ENCODE measurements at regions not wholly inside any gene's neighbourhood (a gene's known extent, or its start where the extent isn't known, plus 50 kb on each side); places are given as distances from the start of the nearest gene placed in this dataset.

GRCh38 chr7:27374958-27375841, 132.6 kb downstream of the EVX1 start:
- no peak for TF ChIP-seq POLR2AphosphoS5 (IDR thresholded peaks at IDR 0.05; ENCODE audit: low read depth)
- DNase-seq (ENCODE audit: low read depth in 1 of 2, low spot score in 1 of 2): no peak
- Histone ChIP-seq H3K27ac (replicated peaks) (no peak overlapping the region), H3K4me3 (replicated peaks; ENCODE audit: insufficient read depth, low read length) (no peak overlapping the region), H3K27me3 (ENCODE audit: insufficient read depth, poor library complexity, severe bottlenecking) (no peaks in the 10 kb centered on the region)

- H3K4me3 ChIP-seq (replicated peaks; ENCODE audit: insufficient read depth, low read length): no peak overlapping the region
- H3K27ac ChIP-seq (replicated peaks): no peak overlapping the region
- TF ChIP-seq GABPA (IDR thresholded peaks at IDR 0.05; ENCODE audit: low read depth) (no peak), CTCF (IDR thresholded peaks at IDR 0.05; ENCODE audit: insufficient read depth, low read length) (no peak), SPI1 (IDR thresholded peaks at IDR 0.05; ENCODE audit: borderline replicate concordance, low read depth) (no peak), REST (IDR thresholded peaks at IDR 0.05; ENCODE audit: insufficient replicate concordance, low read depth) (no peak), POLR2AphosphoS5 (IDR thresholded peaks at IDR 0.05; ENCODE audit: low read depth) (no peak)
- H3K27me3 ChIP-seq (ENCODE audit: insufficient read depth, poor library complexity, severe bottlenecking): no peaks in the 10 kb centered on the region
- DNase-seq (ENCODE audit: low read depth in 1 of 2, low spot score in 1 of 2): no peak
These were observed 133.4 kb downstream of the EVX1 start for GRCh38 chr7:27375958-27376357.

- TF ChIP-seq POLR2AphosphoS5 (IDR thresholded peaks at IDR 0.05; ENCODE audit: low read depth): no peak
- no peak for TF ChIP-seq GABPA (IDR thresholded peaks at IDR 0.05; ENCODE audit: low read depth)
- no peak for TF ChIP-seq CTCF (IDR thresholded peaks at IDR 0.05; ENCODE audit: insufficient read depth, low read length)
- TF ChIP-seq SPI1 (IDR thresholded peaks at IDR 0.05; ENCODE audit: borderline replicate concordance, low read depth): no peak
- no peak for TF ChIP-seq REST (IDR thresholded peaks at IDR 0.05; ENCODE audit: insufficient replicate concordance, low read depth)
- Histone ChIP-seq H3K4me3 (replicated peaks; ENCODE audit: insufficient read depth, low read length) (no peak overlapping the region), H3K27ac (replicated peaks) (no peak overlapping the region), H3K27me3 (ENCODE audit: insufficient read depth, poor library complexity, severe bottlenecking) (no peaks in the 10 kb centered on the region)
- DNase-seq (ENCODE audit: low read depth in 1 of 2, low spot score in 1 of 2): no peak
These were observed 135.4 kb downstream of the EVX1 start for GRCh38 chr7:27377988-27378387.

- no peak for TF ChIP-seq SPI1 (IDR thresholded peaks at IDR 0.05; ENCODE audit: borderline replicate concordance, low read depth)
- no peak for TF ChIP-seq POLR2AphosphoS5 (IDR thresholded peaks at IDR 0.05; ENCODE audit: low read depth)
- no peak for TF ChIP-seq GABPA (IDR thresholded peaks at IDR 0.05; ENCODE audit: low read depth)
- TF ChIP-seq CTCF (IDR thresholded peaks at IDR 0.05; ENCODE audit: insufficient read depth, low read length): no peak
- TF ChIP-seq REST (IDR thresholded peaks at IDR 0.05; ENCODE audit: insufficient replicate concordance, low read depth): no peak
- Histone ChIP-seq H3K27ac (replicated peaks) (no peak overlapping the region), H3K4me3 (replicated peaks; ENCODE audit: insufficient read depth, low read length) (no peak overlapping the region), H3K27me3 (ENCODE audit: insufficient read depth, poor library complexity, severe bottlenecking) (peaks cover 6% of the 10 kb centered on the region)
- no peak for DNase-seq (ENCODE audit: low read depth in 1 of 2, low spot score in 1 of 2)
These were observed 139.7 kb downstream of the EVX1 start for GRCh38 chr7:27382307-27382706.

Data from HL-60 (cell line).